HG03565 (cell line): ENCODE measurements at regions not wholly inside any gene's neighbourhood (a gene's known extent, or its start where the extent isn't known, plus 50 kb on each side); places are given as distances from the start of the nearest gene placed in this dataset.

Experiments used
- ATAC-seq: cut with Tn5 transposase; IDR thresholded peaks from one replicate; pipeline ENCODE4 v1.9.1; 2021; ENCODE audit warnings: mild to moderate bottlenecking, moderate library complexity; ENCODE audit not compliant: unreplicated experiment

- ATAC-seq, result no peak
These were observed 140.4 kb upstream of the MAGI2 start for GRCh38 chr7:79593866-79594301.

DNA sequence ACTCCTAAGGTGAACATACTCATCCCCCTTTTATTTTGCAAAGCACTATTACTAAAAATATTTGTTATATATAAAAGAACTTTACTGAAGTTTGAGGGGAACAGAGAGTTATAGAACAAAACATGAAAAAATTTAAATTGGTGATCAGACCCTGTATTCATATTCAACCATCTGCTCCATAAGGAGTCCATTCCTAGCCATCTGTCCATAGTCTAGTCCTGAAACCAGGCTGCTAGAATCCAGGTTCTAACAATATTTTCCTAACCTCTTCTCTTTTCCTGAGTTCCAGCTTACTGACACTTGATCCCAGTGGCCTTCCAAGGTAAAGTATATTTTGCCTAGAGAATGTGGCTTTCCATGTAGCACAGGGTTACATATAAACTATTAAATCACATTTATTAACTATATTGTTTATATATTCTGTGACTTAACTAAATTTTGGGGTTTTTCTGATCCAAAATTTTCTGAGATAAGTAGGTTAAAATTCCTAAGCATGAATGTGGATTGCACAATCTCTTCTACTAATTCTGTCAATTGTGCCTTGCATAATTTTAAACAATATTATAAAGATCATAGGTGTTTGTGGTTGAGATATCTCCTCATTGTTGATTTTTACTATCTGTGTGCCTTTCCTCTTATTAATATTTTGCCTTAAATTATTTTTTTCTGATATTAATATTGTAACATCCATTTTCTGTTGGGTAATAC is 137.6 kb upstream of the MAGI2 start:
- ATAC-seq, result no peak

DNA sequence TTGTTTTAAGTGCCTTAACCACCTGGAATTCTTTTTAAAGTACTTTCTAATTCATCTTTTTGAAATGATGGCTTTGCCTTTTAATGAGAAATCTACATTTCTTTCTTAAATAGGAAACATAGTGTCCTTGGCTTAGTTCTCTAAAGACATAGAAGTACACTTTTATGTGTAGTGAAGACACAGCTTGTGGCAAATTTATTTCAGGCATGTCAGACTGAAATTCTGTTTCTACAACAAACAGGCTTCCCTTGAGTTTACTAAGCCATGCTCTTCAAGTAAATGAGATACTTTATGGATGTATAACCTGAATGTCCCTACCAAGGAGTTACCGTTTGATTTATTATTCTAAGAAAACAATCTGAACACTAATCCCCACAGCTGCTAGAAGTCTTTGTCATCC is 136.9 kb upstream of the MAGI2 start:
- ATAC-seq, result no peak

GRCh38 chr7:79570903-79571302 is 117.4 kb upstream of the MAGI2 start:
- ATAC-seq, result no peak

DNA sequence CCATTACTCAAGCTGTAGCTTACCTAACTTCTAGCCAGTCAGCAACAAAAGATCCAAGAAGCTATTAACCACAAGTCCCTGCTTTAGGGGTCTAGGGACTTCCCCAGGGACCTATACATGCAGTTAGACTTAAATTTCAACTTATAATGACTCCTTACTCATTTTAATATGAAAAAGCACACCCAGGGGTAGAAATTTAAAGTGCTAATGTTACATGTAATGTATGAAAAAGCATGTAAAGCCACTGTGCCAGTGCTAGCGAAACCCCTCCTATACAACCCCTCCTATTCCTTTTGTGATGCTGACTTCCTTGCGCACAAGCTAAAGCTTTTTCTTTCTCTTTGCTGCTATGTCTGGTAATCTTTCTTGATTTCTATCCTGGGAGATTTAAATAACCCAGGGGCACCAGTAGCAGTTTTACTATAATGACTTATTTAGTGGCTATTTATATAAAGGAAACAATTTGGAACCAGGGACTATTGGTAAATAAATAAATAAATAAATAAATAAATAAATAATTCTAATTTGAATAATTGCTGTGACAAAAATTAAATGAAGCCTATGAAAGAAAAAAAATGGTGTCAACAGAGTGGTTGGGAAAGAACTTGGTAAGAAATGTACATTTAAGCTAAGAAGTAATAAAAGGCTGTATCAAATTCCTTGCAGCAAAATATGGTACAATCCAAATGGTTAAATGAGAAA is 110.5 kb upstream of the MAGI2 start:
- no peak for ATAC-seq

DNA sequence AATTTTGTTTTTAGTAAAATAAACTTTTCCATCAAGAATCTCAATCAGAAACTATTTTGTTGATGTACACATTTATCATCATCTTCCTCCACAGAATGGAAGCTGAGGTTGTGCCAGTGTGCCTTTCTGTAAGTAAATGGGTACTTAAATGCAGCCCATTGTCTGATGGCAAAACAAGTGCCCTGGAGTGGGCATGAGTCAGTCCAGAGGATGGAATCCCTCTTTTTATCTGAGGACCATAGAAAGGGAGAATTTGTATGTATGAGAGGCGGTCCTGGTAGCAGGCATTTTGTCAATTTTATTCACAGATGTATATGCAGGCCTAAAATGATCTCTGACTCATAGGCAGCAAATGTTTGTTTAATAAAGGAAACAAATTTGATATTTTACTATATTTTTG is 102.1 kb upstream of the MAGI2 start:
- no peak for ATAC-seq

DNA sequence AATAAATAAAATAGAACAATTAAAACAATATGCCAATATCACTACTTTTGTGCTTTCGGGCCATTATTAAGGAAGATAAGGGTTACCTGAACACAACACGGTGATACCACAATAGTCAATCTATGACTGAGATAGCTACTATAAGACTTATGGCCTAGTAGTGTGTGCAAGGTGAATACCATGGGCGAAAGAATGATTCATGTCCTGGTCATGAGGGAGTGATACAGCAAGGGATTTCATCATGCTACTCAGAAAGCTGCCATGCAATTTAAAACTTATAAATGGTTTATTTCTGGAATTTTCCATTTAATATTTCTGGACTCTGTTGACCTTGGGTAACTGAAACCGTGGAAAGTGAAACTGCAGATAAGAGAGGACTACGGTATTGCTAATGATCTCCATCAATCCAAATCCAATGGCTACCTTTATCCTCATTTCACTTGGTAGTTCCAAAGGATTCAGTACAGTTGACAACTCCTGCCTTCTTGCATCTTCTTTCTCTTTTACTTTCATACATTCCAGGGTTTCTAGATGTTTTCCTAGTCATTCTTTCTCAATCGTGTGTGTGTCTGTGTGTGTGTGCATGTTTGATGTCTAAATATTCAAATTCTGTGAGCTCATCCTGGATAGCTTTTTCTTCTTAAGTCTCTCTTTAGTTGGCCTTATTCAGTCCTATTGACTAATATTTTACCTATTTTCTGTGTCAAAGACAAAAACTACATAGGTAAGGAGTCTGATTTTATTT is 100.5 kb upstream of the MAGI2 start:
- no peak for ATAC-seq

DNA sequence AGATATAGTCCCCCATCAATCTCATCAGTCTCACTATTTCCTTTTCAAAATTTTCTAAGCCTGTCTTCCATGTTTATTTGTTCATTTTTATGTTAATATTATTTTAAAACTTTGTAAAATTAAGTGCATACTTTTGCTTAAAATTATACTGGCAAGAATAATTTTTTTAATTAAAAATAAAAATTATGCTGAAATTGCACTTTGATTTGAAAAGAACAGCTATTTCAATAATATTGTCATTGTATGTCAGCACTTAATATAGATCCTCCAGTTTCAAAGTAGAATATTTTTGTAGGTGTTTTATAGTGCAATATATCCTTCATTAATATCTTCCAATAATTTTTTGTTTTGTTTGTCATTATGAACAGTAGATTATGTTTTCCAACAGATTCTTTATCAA is 99.0 kb upstream of the MAGI2 start:
- no peak for ATAC-seq

DNA sequence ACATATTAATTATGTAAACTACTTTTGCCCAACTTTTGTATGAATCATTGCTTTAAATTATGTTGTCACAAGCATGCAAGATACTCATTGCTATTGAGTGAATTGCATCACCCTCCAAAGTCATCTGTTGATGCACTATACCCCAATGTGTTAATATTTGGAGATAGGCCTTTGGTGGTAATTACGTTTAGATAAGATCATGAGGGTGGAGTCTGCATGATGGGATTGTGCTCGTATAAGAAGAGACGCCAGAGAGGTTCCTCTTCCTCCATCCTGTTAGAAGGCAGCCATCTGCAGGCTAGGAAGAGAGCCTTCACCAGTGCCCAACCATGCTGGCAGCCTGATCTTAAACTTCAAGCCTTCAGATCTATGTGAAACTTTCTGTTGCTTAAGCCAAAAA is 95.3 kb upstream of the MAGI2 start:
- ATAC-seq, result no peak

GRCh38 chr7:79547132-79547531 is 93.7 kb upstream of the MAGI2 start:
- ATAC-seq, result no peak

GRCh38 chr7:79540592-79540991 is 87.1 kb upstream of the MAGI2 start:
- ATAC-seq, result no peak

DNA sequence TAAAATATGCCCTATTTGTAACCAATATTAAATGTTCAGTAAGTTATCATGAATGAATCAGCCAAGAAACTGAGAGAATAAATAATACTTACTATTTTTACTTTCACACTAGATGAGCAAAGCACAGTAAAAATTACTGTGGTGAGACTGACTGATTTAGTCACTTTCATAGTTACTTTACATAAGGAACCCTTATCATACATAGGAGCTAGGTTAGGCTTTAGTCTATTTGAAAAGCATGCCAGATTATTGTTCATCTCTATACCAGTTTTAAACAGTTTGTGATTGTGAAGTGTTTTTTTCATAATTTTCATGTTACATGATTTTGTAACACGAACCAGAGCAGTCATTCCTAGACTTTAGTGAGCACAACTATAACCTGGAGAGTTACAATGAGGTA is 80.7 kb upstream of the MAGI2 start:
- ATAC-seq, result no peak

- ATAC-seq, result no peak
These were observed 78.6 kb upstream of the MAGI2 start for GRCh38 chr7:79531905-79532664.

GRCh38 chr7:79531116-79531515 is 77.6 kb upstream of the MAGI2 start:
- no peak for ATAC-seq

- ATAC-seq, result no peak
These were observed 76.4 kb upstream of the MAGI2 start for GRCh38 chr7:79529881-79530235.

DNA sequence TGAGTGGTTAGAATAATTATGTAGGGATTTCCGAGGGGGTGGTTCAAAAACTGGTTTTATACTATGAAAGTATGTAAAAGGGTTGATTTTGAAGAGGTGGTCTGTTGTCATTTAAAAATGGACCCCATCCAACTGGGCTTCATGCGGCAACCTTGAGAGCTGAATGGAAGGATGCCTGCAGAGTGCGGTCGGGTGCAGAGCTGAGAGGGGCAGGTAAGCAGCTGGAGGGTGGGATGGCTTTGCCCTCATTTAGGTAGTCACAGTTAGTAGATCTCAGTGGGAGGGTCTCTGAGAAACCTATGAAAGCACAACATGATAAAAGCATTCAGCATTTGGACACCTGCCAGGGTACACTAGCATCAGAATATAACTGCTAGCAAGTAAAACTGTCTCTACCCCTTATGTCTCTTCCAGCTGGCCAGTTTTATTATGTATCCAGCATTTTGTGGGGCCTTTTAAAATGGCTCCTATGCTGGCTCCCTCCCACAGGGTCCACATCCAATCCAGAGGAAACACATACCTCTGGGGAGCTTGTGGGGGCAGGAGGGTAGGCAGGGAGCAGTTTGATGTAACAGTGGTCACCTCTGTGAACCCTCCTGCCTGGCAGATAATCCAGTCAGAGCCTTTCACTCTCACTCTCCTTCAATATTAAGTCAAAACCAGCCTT is 75.9 kb upstream of the MAGI2 start:
- ATAC-seq, result no peak

DNA sequence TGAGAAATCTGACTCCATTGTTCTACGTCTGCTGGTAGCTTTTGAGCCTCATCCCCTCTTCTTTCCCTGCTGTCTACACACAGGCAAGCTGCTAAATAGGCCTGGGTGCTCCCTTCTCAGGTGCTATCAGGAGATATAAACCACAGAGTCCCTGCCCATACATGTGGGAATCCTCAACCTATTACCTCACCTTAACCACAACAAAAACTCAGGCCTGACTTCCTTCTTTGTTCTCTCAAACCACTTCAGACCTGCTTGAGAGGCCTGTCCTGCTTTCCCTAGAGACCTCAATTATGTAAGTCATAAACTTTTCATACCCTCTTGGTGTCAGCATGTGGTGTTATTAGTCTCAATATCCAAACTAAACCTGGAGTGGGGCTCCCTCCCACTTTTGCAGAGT is 75.0 kb upstream of the MAGI2 start:
- ATAC-seq, result no peak

DNA sequence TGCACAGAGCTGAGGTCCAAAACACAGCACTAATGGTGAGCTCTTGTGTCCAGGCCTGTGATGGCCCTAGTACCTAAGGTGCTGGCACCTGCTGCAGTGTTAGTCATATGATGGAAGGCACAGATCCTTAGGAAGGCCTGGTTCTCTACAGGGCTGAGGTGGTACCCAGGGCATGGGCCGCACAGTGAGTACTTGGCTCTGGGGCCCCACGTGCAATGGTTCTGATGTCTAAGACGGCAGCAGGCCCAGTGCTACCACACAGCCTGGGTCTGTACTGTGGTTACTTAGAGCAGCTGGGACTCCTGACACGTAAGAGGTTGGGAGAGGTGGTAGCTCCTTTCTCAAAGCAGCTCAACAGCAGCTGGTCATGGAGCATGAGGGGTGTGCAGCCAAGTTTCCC is 70.6 kb upstream of the MAGI2 start:
- ATAC-seq, result no peak

GRCh38 chr7:79523436-79523835 is 70.0 kb upstream of the MAGI2 start:
- no peak for ATAC-seq

DNA sequence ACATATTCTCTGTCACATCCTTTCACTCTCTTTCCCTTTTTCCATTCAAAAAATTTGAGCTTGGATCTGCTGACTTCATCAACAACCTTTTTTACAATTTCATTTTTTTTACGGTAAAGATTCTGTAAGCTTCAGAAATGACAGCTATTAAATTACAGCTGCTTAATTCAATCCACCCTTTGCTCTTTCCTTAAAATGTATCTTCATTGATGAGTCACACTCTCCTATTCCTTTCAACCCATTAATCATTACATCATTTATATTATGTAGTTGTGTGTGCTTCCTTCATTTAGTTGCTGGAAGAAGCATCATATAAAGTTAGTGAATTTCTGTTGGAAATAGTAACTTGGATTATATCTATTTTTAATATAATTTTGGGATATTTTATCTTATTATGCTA is 67.1 kb upstream of the MAGI2 start:
- no peak for ATAC-seq

DNA sequence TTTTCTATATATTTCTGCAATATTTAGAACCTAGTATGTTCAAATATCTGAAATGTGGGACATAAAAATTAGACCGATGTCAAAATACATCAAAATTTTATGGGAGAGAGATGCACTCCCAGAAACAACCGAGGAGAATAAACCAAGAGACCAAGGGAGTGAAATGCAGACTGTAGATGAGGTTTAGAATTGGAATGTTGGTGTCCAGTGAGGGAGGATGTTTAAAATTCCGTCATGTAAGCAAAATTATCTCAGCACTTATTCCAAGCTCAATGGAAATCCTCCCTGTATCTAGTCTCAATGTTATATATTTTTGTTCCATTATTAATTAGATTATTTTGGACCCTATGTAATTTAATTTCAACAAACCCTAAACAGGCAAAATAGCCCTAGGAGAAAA is 61.9 kb upstream of the MAGI2 start:
- ATAC-seq, result no peak
